GM13976 (cell line): ENCODE measurements at regions not wholly inside any gene's neighbourhood (a gene's known extent, or its start where the extent isn't known, plus 50 kb on each side); places are given as distances from the start of the nearest gene placed in this dataset.

ENCODE experiments used
- DNase-seq: peaks from one replicate; pipeline ENCODE4 v3.0.0; 2012; ENCODE audit warnings: low spot score
- CTCF ChIP-seq: IDR thresholded peaks from 2 replicates; pipeline ENCODE4 v1.5.1; 2012; ENCODE audit warnings: borderline replicate concordance, mild to moderate bottlenecking; ENCODE audit not compliant: insufficient read depth; ENCODE audit errors: extremely low read depth, missing control alignments, control extremely low read depth
- in situ Hi-C: fragments of 300-500 bp; cut with MboI; formaldehyde crosslinking; loops from one replicate; pipeline ENCODE4 v1.12.0; 2022; ENCODE audit warnings: low sequenced_read_pairs, mixed read lengths, inconsistent platforms; ENCODE audit not compliant: unreplicated experiment

GRCh38 chr5:15326932-15327331, 173.0 kb upstream of the FBXL7 start:
- in situ Hi-C loops, result no loop called here
- no peak for TF ChIP-seq CTCF
- no peak for DNase-seq

GRCh38 chr5:15326471-15326870, 173.5 kb upstream of the FBXL7 start:
- no peak for TF ChIP-seq CTCF

GRCh38 chr5:15322421-15322820, 177.6 kb upstream of the FBXL7 start:
- no peak for TF ChIP-seq CTCF
- in situ Hi-C loops, result no loop called here

More at GRCh38 chr5:15326471-15326870, 173.5 kb upstream of the FBXL7 start:
- in situ Hi-C loops, result no loop called here
- DNase-seq, result no peak

GRCh38 chr5:15321776-15322175, 178.2 kb upstream of the FBXL7 start:
- in situ Hi-C loops, result no loop called here
- TF ChIP-seq CTCF, result no peak

More at GRCh38 chr5:15322421-15322820, 177.6 kb upstream of the FBXL7 start:
- no peak for DNase-seq

GRCh38 chr5:15320871-15321270, 179.1 kb upstream of the FBXL7 start:
- in situ Hi-C loops, result no loop called here
- TF ChIP-seq CTCF, result no peak
- DNase-seq, result no peak

More at GRCh38 chr5:15321776-15322175, 178.2 kb upstream of the FBXL7 start:
- DNase-seq, result no peak

GRCh38 chr5:15304914-15305834, 194.8 kb upstream of the FBXL7 start:
- TF ChIP-seq CTCF, result no peak
- in situ Hi-C loops, result no loop called here
- no peak for DNase-seq
